Middle frontal gyrus (tissue), 1 donor: ENCODE measurements at regions not wholly inside any gene's neighbourhood (a gene's known extent, or its start where the extent isn't known, plus 50 kb on each side); places are given as distances from the start of the nearest gene placed in this dataset.

Experiments
- DNase-seq: peaks from one replicate; pipeline ENCODE4 v3.0.0-alpha.2; 2015; ENCODE audit warnings: low spot score; ENCODE audit errors: extremely low spot score

- DNase-seq: no peak
Observed at GRCh38 chr2:81304154-81304830, 999.7 kb upstream of the LRRTM1 start.

DNA sequence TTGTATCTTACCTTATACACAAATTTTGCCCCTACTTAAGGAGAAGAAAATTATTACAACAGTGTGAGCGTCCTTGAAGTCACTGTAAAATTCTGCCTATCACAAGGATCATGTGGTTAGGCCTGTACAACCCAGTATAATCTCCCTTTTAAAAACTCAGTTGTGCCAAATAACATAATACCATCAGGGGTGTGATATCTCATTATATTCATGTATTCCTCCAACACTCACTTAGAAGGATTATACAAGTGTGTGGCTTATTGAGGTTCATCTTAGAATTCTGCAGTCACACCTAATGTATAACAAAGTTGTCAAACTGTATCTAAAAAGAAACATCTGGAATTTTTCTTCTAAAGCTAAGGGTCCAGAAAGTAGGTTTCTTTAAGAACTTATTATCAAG, 998.8 kb upstream of the LRRTM1 start:
- DNase-seq: no peak

DNA sequence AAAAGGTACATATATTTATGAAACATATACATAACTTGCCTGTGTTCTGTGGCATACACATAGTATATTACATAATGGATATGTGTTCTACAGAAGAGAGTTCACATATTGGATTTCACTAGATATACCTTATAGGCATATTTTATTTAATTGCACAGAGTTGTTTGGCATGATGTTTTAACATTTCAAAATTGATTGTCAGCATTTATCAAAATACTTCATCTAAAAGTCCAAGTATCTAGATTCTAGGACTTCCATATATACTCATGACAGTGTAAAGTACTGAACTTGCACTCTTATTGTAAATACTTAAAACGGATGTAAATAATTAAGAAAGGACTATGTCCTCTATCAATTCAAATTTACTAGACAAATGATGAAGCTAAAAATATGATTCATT, 995.3 kb upstream of the LRRTM1 start:
- no peak for DNase-seq

DNA sequence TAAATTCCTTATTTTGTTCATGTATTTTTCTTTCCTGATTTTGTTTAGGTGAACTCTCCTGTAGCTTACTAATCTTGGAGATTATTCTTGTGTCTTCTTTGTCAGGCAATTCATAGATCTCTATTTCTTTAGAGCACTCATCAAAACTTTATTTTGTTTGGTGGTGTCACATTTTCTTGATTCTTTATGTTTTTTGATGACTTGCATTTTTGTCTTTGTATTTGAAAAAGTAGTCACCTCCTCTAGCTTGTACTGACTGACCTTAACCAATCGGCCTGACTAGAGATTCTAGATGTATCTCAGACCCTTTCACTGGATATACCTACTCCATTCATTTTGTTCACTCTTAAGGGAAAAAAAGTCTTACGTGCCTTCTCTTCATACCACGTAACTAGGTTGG, 986.3 kb upstream of the LRRTM1 start:
- DNase-seq: no peak

GRCh38 chr2:81283081-81283480, 978.5 kb upstream of the LRRTM1 start:
- no peak for DNase-seq

GRCh38 chr2:81282151-81282769, 977.7 kb upstream of the LRRTM1 start:
- DNase-seq: no peak

- DNase-seq: no peak
Observed at GRCh38 chr2:81276595-81276994, 972.0 kb upstream of the LRRTM1 start.

- DNase-seq: no peak
Observed at GRCh38 chr2:81266106-81266505, 961.6 kb upstream of the LRRTM1 start.

- DNase-seq: no peak
Observed at GRCh38 chr2:81263989-81264388, 959.4 kb upstream of the LRRTM1 start.

GRCh38 chr2:81260320-81260719, 955.8 kb upstream of the LRRTM1 start:
- DNase-seq: no peak

GRCh38 chr2:81250270-81250669, 945.7 kb upstream of the LRRTM1 start:
- no peak for DNase-seq

- no peak for DNase-seq
Observed at GRCh38 chr2:81249152-81249551, 944.6 kb upstream of the LRRTM1 start.

GRCh38 chr2:81247648-81248047, 943.1 kb upstream of the LRRTM1 start:
- DNase-seq: no peak

DNA sequence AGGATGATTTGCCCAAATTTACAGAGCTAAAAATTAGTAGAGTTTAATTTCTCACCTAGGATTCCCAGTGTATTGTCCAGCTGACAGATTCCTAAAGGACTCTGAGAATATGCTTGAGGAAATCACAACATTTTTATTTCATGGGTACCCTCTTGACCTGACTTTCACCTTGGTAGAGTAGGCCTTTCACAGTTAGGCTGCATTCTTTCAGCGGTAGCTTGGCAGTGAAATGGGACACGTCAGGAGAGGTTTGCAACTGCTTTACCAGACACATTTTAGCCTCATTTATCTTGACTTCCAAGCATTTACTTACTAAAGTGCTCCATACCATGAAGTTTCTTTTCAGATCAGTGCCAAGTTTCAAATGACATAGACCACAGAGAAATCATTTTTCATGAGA, 937.9 kb upstream of the LRRTM1 start:
- no peak for DNase-seq

DNA sequence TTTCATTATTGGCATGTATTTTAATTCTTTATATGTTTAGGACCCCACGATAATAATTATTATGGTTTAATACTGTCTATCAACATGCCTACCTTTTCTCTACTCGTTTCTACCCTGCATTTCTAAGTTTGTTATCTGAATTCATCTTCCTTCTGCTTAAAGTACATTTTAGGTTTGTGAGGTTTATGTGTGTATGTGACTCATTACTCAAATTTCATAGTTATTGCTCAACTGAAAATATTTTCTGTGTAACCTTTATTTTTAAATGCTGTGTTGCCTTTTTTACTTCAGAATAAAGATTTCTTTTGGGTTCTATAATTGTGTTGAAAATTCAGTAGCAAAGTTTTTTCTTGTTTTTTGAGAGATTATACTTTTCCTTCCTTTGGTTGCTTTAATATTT, 933.9 kb upstream of the LRRTM1 start:
- DNase-seq: no peak

DNA sequence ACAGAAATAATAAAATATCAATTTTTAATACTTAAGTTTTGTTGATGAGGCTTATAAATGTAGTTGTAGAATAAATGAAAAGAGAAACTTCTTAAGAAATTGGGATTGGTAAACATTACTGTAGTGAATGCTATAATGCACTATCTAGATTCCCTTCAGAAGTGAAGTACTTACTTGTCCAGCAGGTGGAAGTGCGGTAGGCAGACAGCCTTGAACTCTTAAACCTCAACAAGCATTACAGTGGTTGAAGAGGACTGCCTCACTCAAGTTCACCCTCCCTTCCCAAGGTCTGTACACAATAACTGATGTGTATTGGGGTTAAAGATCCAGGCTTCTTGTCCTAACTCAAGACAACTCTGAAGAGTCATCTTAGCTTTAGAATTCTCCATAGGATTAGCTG, 931.0 kb upstream of the LRRTM1 start:
- no peak for DNase-seq

GRCh38 chr2:81234711-81235110, 930.2 kb upstream of the LRRTM1 start:
- no peak for DNase-seq

DNA sequence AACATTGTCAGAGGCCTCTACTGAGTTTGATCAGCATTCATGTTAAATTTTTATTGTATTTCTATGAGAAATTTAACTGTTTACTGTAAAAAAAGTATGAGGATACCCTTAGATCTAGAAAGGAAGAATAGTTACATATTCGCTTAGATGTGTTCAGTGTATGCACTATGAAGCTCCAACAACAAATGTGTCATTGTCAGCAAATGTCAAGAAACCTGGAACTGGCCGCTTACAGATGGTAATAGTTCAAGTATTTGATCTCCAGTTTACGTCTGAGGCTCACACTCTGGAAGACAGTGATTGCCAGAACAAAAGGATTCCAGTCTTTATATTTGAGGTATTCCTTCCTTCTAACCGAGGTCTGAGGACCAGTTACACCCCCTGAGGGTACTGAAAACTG, 921.2 kb upstream of the LRRTM1 start:
- DNase-seq: no peak

DNA sequence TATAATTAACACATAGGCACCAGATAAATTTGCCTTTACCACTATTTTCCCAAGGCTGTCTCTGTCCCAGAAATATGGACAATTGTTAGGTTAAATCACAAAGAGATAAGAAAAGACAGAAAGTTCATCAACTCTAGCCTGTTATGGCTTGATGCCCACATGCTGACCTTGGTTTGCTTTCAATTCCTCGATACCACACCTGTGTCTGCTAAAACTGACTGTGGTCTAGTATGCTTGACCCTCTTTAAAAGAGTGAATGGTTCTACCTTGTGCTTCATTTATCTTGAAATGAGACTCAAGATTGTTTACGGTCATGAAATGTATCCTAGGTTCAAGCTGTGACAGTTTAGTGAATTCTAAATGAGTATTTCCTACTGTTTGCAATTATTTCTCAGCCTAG, 909.0 kb upstream of the LRRTM1 start:
- no peak for DNase-seq

DNA sequence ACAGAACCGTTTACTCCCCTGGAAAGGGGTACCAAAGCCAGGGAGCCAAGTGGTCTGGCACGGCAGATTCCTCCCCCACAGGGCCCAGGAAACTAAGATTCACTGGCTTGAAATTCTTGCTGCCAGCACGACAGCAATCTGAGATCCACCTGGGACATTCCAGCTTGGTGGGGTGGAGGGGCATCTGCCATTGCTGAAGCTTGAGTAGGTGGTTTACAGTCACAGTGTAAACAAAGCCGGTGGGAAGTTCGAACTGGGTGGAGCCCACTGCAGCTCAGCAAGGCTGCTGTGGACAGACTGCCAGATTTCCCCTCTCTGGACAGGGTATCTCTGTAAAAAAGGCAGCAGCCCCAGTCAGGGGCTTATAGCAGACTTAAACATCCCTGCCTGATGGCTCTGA, 901.7 kb upstream of the LRRTM1 start:
- DNase-seq: no peak

- DNase-seq: no peak
Observed at GRCh38 chr2:81196933-81197628, 892.5 kb upstream of the LRRTM1 start.

- DNase-seq: no peak
Observed at GRCh38 chr2:81196383-81196851, 891.9 kb upstream of the LRRTM1 start.
